Coronary artery (tissue), 2 donors: ENCODE measurements at regions not wholly inside any gene's neighbourhood (a gene's known extent, or its start where the extent isn't known, plus 50 kb on each side); places are given as distances from the start of the nearest gene placed in this dataset.

Source experiments
- DNase-seq: peaks from one replicate; pipeline ENCODE4 v3.0.0-alpha.2; 2017; ENCODE audit warnings: low spot score
- H3K27ac ChIP-seq, 2 donors: fragments of 200-600 bp; sonication (generic); one replicate each; pipeline ENCODE4 v1.5.1; 2016 to 2019
- H3K4me3 ChIP-seq: fragments of 200-600 bp; sonication (generic); 2 replicates; pipeline ENCODE4 v1.5.1; 2016; ENCODE audit warnings: mild to moderate bottlenecking, moderate library complexity
- TF ChIP-seq, protein P1 (sequence below): fragments of 200-600 bp; sonication (generic); IDR thresholded peaks from one replicate; pipeline ENCODE4 v1.5.1; 2019; ENCODE audit warnings: antibody characterized with exemption

DNA sequence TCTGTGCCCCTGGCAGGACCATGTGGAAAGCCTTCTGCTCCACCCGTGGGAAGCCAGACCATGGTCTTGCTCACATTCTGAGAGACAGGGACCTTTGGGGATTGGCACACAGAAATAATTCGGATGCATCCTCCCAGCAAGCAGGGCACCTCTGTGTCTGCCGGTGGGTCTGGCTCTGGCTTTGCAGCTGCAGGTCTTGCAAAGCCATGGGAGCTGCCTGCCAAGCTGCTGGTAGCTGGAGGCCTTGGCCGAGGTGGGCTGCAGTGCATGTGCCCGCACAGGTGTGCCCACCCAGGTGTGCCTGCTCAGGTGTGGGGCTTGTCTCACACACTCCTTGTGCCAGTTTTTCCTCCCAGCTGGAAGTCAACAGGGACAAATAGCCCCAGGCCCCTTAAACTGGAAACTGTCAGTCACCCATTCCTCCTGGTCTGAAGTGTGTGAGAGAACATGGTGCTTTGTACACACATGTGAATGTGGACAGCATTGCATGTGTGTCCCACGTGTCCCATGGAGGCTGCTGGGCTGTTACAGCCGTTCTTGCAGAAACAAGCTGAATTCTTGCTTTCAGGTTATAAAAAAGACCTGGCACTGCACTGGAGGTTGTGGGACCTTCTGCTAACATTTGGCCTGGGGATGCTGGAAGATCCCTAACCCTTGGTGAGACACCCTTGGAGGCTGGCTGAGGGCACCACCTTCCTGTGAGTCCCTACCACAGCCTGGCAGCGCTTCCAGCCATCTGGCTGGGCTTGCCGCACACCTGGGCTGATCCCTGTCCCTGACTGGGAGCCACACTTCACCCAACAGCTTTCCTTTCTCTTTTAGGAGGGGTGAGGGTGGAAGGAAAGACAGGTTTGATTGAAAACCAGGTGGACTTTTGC, 54.9 kb upstream of the SMOC2 start:
- TF ChIP-seq, protein P1, sequence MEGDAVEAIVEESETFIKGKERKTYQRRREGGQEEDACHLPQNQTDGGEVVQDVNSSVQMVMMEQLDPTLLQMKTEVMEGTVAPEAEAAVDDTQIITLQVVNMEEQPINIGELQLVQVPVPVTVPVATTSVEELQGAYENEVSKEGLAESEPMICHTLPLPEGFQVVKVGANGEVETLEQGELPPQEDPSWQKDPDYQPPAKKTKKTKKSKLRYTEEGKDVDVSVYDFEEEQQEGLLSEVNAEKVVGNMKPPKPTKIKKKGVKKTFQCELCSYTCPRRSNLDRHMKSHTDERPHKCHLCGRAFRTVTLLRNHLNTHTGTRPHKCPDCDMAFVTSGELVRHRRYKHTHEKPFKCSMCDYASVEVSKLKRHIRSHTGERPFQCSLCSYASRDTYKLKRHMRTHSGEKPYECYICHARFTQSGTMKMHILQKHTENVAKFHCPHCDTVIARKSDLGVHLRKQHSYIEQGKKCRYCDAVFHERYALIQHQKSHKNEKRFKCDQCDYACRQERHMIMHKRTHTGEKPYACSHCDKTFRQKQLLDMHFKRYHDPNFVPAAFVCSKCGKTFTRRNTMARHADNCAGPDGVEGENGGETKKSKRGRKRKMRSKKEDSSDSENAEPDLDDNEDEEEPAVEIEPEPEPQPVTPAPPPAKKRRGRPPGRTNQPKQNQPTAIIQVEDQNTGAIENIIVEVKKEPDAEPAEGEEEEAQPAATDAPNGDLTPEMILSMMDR, result no peak
- Histone ChIP-seq H3K27ac (no peak overlapping the region), H3K4me3 (no peak overlapping the region)
- DNase-seq, result no peak

GRCh38 chr6:168386973-168387372, 54.0 kb upstream of the SMOC2 start:
- Histone ChIP-seq H3K4me3 (no peak overlapping the region), H3K27ac (no peak overlapping the region)
- no peak for DNase-seq
- TF ChIP-seq, protein P1, result no peak

DNA sequence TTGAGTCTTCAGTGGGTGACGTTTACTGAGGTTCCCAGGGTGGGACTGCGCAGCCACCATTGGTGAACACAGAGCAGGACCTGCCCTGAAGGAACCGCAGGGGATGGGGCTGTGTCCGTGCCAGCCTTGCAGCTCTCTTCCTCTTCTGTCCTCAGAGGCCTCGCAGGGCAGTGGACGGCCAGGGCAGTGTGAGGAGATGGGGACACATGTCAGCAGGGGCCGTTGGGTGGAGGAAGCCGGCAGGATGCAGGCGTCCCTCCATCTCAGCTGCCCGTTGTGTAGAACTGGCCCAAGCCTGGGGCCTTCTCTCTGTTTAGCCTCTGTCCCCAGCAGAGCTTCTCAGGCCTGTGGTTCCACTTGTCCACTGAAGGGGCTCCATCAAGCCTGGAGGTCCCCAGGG, 53.6 kb upstream of the SMOC2 start:
- TF ChIP-seq, protein P1, result no peak
- H3K27ac ChIP-seq, result no peak overlapping the region
- DNase-seq, result no peak
- H3K4me3 ChIP-seq, result no peak overlapping the region

DNA sequence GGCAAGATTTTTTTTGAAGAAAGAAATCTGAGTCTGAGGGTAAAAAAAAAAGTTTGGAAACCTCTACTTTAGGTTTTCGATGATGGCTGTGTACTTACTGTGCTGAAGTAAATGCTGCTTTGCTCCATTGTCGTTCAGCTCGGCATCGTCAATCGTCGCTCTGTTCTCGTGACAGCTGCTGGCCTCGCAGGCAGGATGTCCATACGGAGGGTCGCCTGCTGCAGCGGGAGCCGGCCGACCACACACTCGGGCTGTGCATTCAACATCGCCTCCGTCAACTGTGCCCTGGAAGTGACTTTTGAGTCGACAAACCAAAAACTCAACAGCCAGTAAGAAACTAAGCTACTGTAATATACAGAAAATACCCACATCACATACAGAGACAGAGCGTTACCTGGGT, 53.1 kb upstream of the SMOC2 start:
- TF ChIP-seq, protein P1, result no peak
- H3K27ac ChIP-seq, result no peak overlapping the region
- no peak overlapping the region for H3K4me3 ChIP-seq
- no peak for DNase-seq

DNA sequence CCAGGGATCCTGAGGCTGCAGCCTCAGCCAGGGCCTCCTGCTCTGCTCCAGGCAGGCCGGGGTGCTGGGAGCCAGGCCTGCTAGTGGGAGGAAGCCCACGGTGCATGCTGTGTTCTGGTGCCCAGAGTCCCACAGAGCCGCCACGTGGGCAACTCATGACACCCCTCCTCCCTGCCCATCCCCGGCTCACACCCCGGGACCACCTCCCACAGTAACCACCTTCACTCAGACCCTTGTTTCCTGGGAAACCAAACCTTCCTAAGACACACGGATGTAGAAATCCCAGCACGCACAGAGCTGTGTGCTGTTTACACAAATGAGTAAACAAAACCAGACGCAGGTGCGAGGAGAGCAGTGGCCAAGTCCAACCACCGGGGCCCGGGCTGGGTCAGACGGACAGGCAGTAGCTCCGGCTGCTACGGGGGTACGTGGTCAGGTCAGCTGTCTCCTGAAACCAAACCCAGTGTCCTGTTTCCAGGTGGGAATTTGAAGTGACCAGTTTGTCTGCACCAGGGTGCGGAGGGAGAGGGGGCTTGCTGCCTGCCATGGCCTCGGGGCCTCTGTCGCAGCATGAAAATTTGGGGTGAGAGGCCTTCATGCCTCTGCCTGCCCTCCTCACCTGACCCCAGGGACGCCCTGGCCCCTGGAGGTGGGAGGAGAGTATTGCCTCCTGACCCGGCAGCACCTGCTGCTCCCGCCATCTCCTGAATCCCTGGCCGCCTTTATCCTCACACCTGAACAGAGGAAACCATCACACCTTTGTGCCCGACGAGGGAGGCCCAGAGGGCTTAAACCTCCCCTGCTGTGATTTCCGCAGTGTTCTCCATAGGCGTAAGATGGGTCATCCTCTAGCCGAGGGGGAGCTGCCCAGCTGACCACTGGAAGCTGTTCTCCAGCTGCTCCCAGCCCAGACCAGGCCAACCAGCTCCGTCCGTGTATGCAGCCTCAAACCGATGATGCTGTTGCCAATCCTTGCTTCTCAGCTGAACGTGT, 52.0 kb upstream of the SMOC2 start:
- DNase-seq, result no peak
- Histone ChIP-seq H3K4me3 (no peak overlapping the region), H3K27ac (no peak overlapping the region)
- TF ChIP-seq, protein P1, result no peak

DNA sequence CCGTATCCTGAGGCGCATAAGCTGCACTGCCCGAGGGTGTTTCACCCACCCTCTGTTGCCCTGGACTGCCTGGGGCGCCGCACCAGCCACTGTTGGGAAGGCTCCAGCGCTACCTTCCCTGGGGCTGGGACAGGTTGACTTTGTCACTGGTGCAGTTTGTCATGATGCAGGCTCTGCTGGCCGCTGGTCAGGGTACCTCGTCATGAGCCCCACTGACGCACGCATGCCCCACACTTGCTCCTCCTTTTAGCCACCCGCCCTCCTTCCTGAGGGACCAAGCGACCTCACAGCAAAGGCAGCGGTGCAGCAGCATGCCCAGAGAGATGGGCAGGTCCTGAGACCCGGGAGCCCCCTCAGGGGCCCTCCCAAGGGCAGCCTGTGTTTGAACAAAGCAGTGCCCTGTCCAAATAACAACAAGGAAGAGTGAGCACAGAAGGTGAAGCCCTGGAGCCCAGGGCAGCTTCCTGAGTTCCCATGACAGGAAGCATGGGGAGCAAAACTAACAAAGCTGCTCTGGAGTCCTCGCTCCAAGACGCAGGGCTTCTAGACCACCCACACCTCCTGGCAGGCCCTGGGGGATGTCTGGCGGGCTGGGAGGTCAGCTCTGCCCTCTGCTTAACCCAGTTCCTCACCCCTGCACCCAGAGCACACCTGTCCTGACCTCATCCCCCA, 50.1 kb upstream of the SMOC2 start:
- no peak for DNase-seq
- TF ChIP-seq, protein P1, result no peak

More for the DNA sequence above, 50.1 kb upstream of the SMOC2 start:
- Histone ChIP-seq H3K4me3 (no peak overlapping the region), H3K27ac (no peak overlapping the region)
